ENCODE measurements at regions not wholly inside any gene's neighbourhood (a gene's known extent, or its start where the extent isn't known, plus 50 kb on each side); places are given as distances from the start of the nearest gene placed in this dataset.

- in situ Hi-C loops (cut with HindIII; ENCODE audit: low sequenced_read_pairs): no loop called here
Observed at GRCh38 chr6:41469156-41470028, 76.8 kb upstream of the FOXP4 start.

- in situ Hi-C loops (cut with HindIII; ENCODE audit: low sequenced_read_pairs): no loop called here
Observed at GRCh38 chr6:41470029-41470330, 76.2 kb upstream of the FOXP4 start.

GRCh38 chr6:41470331-41471063, 75.7 kb upstream of the FOXP4 start:
- in situ Hi-C loops (cut with HindIII; ENCODE audit: low sequenced_read_pairs): no loop called here

GRCh38 chr6:41471064-41471895, 74.9 kb upstream of the FOXP4 start:
- in situ Hi-C loops (cut with HindIII; ENCODE audit: low sequenced_read_pairs): no loop called here

GRCh38 chr6:41474213-41474933, 71.8 kb upstream of the FOXP4 start:
- in situ Hi-C loops (cut with HindIII; ENCODE audit: low sequenced_read_pairs): no loop called here

- in situ Hi-C loops (cut with HindIII; ENCODE audit: low sequenced_read_pairs): loop anchor here (5.0 kb wide), 1 partner anchor 97 kb away; no protein-coding TSS in a partner anchor
Observed at GRCh38 chr6:41475164-41475563, 71.0 kb upstream of the FOXP4 start.

- in situ Hi-C loops (cut with HindIII; ENCODE audit: low sequenced_read_pairs): loop anchor here (5.0 kb wide), 1 partner anchor 96 kb away; no protein-coding TSS in a partner anchor
Observed at GRCh38 chr6:41475737-41476357, 70.3 kb upstream of the FOXP4 start.

- in situ Hi-C loops (cut with HindIII; ENCODE audit: low sequenced_read_pairs): loop anchor here (5.0 kb wide), 1 partner anchor 96 kb away; no protein-coding TSS in a partner anchor
Observed at GRCh38 chr6:41476401-41476800, 69.8 kb upstream of the FOXP4 start.

- in situ Hi-C loops (cut with HindIII; ENCODE audit: low sequenced_read_pairs): loop anchor here (5.0 kb wide), 1 partner anchor 95 kb away; no protein-coding TSS in a partner anchor
Observed at GRCh38 chr6:41477572-41477971, 68.6 kb upstream of the FOXP4 start.

GRCh38 chr6:41483943-41484342, 62.2 kb upstream of the FOXP4 start:
- in situ Hi-C loops (cut with HindIII; ENCODE audit: low sequenced_read_pairs): no loop called here

- in situ Hi-C loops (cut with HindIII; ENCODE audit: low sequenced_read_pairs): no loop called here
Observed at GRCh38 chr6:41487860-41488432, 58.2 kb upstream of the FOXP4 start.

GRCh38 chr6:41488433-41489119, 57.6 kb upstream of the FOXP4 start:
- in situ Hi-C loops (cut with HindIII; ENCODE audit: low sequenced_read_pairs): no loop called here

GRCh38 chr6:41489120-41489851, 56.9 kb upstream of the FOXP4 start:
- in situ Hi-C loops (cut with HindIII; ENCODE audit: low sequenced_read_pairs): no loop called here

- in situ Hi-C loops (cut with HindIII; ENCODE audit: low sequenced_read_pairs): no loop called here
Observed at GRCh38 chr6:41492261-41492891, 53.8 kb upstream of the FOXP4 start.

GRCh38 chr6:41494212-41495110, 51.7 kb upstream of the FOXP4 start:
- in situ Hi-C loops (cut with HindIII; ENCODE audit: low sequenced_read_pairs): no loop called here
